Neutrophil (primary cell): ENCODE measurements at regions not wholly inside any gene's neighbourhood (a gene's known extent, or its start where the extent isn't known, plus 50 kb on each side); places are given as distances from the start of the nearest gene placed in this dataset.

Source experiments
- H3K27ac ChIP-seq: fragments of 200-600 bp; sonication (generic); 2 replicates; pipeline ENCODE4 v1.5.1; 2016; ENCODE audit warnings: mild to moderate bottlenecking, moderate library complexity
- H3K27me3 ChIP-seq: fragments of 200-600 bp; sonication (generic); 2 replicates; pipeline ENCODE4 v1.6.0; 2016; ENCODE audit warnings: mild to moderate bottlenecking
- H3K36me3 ChIP-seq: fragments of 200-600 bp; sonication (generic); 2 replicates; pipeline ENCODE4 v1.5.1; 2017
- H3K4me1 ChIP-seq, 2 experiments: fragments of 200-600 bp in 1 of 2; sonication (generic) in 1 of 2; 1 replicate in 1 of 2; 2 replicates in 1 of 2; pipeline versions ENCODE4 v1.5.1 to v1.6.1; 2013 to 2016; ENCODE audit warnings: low read depth in 1 of 2, low read length in 1 of 2, mild to moderate bottlenecking in 1 of 2, moderate library complexity in 1 of 2; ENCODE audit not compliant: control insufficient read depth in 1 of 2, insufficient read depth in 1 of 2
- H3K4me3 ChIP-seq, 2 experiments: fragments of 200-600 bp in 1 of 2; sonication (generic) in 1 of 2; 1 replicate in 1 of 2; 2 replicates in 1 of 2; pipeline ENCODE4 v1.5.1; 2013 to 2016; ENCODE audit warnings: low read depth in 1 of 2, low read length in 1 of 2, mild to moderate bottlenecking in 1 of 2, moderate library complexity in 1 of 2
- H3K9me3 ChIP-seq: fragments of 200-600 bp; sonication (generic); 2 replicates; pipeline ENCODE4 v1.5.1; 2016
- TF ChIP-seq, protein P1 (sequence below): fragments of 200-600 bp; sonication (generic); IDR thresholded peaks from 2 replicates; pipeline ENCODE4 v1.5.1; 2016; ENCODE audit warnings: antibody characterized with exemption

DNA sequence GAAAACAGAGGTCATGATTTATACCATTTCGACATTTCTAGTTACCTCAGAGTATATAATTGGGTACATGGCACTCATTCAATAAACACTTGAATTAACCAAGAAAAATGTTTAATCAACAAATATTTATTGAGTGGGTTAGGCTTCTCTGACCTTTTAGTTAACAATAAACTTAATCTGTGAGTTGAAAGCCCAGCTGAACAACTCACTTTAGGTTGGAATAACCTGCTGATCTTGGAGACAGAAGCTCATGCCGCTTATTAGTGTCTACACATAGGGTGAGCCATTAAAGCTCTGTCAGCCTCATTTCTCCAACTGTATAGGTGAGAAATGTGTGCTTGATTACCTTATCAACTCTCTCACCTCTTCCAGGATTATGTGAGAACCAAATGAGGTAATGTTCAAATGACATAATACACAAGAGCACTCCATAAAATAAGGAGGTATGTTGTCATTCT, 98.2 kb upstream of the DTNBP1 start:
- no peaks in the 10 kb centered on the region for H3K9me3 ChIP-seq
- TF ChIP-seq, protein P1, sequence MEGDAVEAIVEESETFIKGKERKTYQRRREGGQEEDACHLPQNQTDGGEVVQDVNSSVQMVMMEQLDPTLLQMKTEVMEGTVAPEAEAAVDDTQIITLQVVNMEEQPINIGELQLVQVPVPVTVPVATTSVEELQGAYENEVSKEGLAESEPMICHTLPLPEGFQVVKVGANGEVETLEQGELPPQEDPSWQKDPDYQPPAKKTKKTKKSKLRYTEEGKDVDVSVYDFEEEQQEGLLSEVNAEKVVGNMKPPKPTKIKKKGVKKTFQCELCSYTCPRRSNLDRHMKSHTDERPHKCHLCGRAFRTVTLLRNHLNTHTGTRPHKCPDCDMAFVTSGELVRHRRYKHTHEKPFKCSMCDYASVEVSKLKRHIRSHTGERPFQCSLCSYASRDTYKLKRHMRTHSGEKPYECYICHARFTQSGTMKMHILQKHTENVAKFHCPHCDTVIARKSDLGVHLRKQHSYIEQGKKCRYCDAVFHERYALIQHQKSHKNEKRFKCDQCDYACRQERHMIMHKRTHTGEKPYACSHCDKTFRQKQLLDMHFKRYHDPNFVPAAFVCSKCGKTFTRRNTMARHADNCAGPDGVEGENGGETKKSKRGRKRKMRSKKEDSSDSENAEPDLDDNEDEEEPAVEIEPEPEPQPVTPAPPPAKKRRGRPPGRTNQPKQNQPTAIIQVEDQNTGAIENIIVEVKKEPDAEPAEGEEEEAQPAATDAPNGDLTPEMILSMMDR, result no peak
- H3K36me3 ChIP-seq, result no peaks in the 10 kb centered on the region
- no peak overlapping the region for H3K4me3 ChIP-seq
- H3K27ac ChIP-seq, result no peak overlapping the region
- no peaks in the 10 kb centered on the region for H3K4me1 ChIP-seq
- H3K27me3 ChIP-seq, result no peaks in the 10 kb centered on the region

DNA sequence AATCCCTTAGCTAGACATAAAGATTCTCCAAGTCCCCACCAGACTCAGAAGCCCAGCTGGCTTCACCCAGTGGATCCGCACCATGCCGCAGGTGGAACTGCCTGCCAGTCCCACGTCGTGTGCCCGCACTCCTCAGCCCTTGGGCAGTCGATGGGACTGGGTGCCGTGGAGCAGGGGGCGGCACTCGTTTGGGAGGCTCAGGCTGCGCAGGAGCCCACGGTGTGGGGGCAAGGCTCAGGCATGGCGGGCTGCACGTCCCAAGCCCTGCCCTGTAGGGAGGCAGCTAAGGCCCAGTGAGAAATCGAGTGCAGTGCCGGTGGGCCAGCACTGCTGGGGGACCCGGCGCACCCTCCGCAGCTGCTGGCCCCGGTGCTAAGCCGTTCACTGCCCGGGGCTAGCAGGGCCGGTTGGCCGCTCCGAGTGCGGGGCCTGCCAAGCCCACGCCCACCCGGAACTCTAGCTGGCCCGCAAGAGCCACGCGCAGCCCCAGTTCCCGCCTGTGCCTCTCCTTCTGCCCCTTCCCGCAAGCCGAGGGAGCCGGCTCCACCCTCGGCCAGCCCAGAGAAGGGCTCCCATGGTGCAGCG, 95.9 kb upstream of the DTNBP1 start:
- H3K27ac ChIP-seq, result no peak overlapping the region
- H3K4me1 ChIP-seq, result no peaks in the 10 kb centered on the region
- H3K4me3 ChIP-seq, result no peak overlapping the region
- no peaks in the 10 kb centered on the region for H3K27me3 ChIP-seq
- H3K9me3 ChIP-seq, result no peaks in the 10 kb centered on the region
- no peaks in the 10 kb centered on the region for H3K36me3 ChIP-seq
- TF ChIP-seq, protein P1, result no peak

DNA sequence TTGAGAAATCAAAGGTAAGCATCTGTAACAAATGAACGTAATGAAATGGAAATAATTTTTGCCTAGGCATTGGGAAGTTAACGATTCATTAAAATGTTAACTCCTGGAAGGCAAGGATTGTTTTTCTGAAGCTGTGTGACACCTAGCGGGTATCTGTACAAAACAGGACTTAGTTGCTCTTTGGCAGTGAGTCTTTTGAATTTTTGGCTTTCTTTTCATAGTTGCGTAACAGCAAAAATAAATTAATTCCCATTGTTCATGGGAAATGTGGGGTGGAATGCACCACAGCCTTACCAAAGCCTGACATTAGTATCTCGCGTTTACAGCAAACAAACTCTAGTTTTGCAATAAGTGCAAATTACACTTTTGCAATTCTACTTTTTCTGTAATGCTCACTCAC, 92.7 kb upstream of the DTNBP1 start:
- TF ChIP-seq, protein P1, result no peak
- Histone ChIP-seq H3K4me3 (no peak overlapping the region), H3K9me3 (no peaks in the 10 kb centered on the region), H3K27me3 (no peaks in the 10 kb centered on the region), H3K4me1 (no peaks in the 10 kb centered on the region), H3K36me3 (no peaks in the 10 kb centered on the region), H3K27ac (no peak overlapping the region)

DNA sequence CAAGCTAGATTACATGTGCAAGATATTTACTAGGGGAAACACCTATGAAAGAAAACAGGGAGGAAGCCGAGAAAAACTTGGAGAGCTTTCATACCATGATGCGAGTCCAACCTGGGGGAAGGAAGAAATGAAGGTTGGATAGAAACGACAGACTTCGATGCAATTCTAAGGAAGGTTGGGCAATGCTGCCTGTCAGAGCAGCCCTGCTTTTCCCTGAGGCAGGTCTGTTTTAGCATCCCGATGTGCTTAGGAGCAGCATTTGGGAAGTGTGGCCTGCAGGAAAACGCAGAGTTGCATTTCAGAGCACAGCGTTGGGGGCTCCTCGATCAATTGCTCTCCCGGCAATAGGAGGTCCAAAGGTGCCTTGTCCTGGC, 91.9 kb upstream of the DTNBP1 start:
- Histone ChIP-seq H3K36me3 (no peaks in the 10 kb centered on the region), H3K9me3 (no peaks in the 10 kb centered on the region), H3K4me3 (no peak overlapping the region), H3K27me3 (no peaks in the 10 kb centered on the region), H3K27ac (no peak overlapping the region), H3K4me1 (no peaks in the 10 kb centered on the region)
- TF ChIP-seq, protein P1, result no peak

DNA sequence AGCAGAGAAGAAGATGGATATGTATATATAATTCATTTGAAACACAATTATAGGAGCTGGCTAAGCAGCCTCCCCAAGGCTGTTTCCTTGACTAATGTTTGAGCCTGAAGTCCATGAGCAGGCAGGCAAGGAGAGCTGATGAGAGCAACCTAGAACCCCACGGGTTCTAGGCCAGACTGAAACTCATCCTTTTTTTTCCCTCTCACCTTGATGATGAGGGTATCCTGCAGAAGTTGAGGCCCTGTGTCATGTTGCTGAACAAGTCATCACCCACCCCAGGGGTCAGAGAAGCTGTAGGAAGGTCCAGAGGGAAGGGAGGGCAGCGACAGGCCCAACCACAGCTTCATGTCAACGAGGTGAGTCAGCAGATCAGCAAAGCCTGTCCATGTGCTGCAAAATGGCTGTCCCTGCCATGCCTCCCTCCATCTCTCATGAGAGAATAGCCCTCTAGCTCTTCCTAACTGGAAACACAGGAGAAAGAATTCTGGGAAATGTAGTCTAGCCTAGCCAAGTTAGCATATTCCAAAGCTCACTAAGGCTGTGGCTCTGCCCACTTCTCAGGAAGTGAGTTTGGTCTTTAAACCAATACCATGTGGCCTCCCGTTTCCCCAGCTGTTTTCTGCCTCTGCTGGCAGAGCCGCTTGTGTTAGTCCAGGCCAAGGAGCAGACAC, 91.3 kb upstream of the DTNBP1 start:
- TF ChIP-seq, protein P1, result no peak
- Histone ChIP-seq H3K27ac (no peak overlapping the region), H3K36me3 (no peaks in the 10 kb centered on the region), H3K9me3 (no peaks in the 10 kb centered on the region), H3K4me3 (no peak overlapping the region), H3K4me1 (no peaks in the 10 kb centered on the region), H3K27me3 (no peaks in the 10 kb centered on the region)
